HEK293 (cell line): ENCODE measurements at regions not wholly inside any gene's neighbourhood (a gene's known extent, or its start where the extent isn't known, plus 50 kb on each side); places are given as distances from the start of the nearest gene placed in this dataset.
"Not testable (repeated sequence)": the region's sequence is repeated elsewhere in the genome, so short reads cannot be mapped to it uniquely, and the experiment has no call there.

Source experiments
- CTCF ChIA-PET: fragments of 350-600 bp; formaldehyde crosslinking; extraction: SDS; loops from one replicate; lab custom pipeline; 2021; ENCODE audit warnings: antibody characterized with exemption; lab: Yijun Ruan, JAX
- POLR2A ChIA-PET: fragments of 300-600 bp; formaldehyde crosslinking; extraction: SDS; loops from one replicate; lab custom pipeline; 2020; ENCODE audit warnings: antibody characterized with exemption, inconsistent platforms; lab: Yijun Ruan, JAX
- H3K27ac ChIP-seq: fragments of 200-500 bp; sonication (Bioruptor generic); 2 replicates; pipeline ENCODE4 v1.5.1; 2014; ENCODE audit warnings: low read depth, low read length, control low read depth, inconsistent platforms; ENCODE audit errors: extremely low read depth
- H3K36me3 ChIP-seq, 2 experiments: fragments of 200-500 bp in 1 of 2; sonication (Bioruptor generic) in 1 of 2; 1 replicate in 1 of 2; 2 replicates in 1 of 2; pipeline ENCODE4 v1.5.1; 2014 to 2017; ENCODE audit warnings: inconsistent platforms in 2 of 2, low read length in 2 of 2; ENCODE audit not compliant: control insufficient read depth in 2 of 2, insufficient read depth in 1 of 2
- H3K4me1 ChIP-seq: fragments of 200-500 bp; sonication (Bioruptor generic); 2 replicates; pipeline ENCODE4 v1.5.1; 2014; ENCODE audit warnings: mild to moderate bottlenecking, low read length, inconsistent platforms; ENCODE audit not compliant: control insufficient read depth, insufficient read depth
- H3K4me3 ChIP-seq: 2 replicates; pipeline ENCODE4 v1.5.1; 2011; ENCODE audit warnings: low read depth, mild to moderate bottlenecking, control low read depth, low read length, moderate library complexity
- H3K9me3 ChIP-seq: fragments of 200-500 bp; sonication (Bioruptor generic); 2 replicates; pipeline ENCODE4 v1.5.1; 2014; ENCODE audit warnings: low read depth, low read length, inconsistent platforms; ENCODE audit not compliant: control insufficient read depth, insufficient read depth
- GLI4 ChIP-seq: fragments of 450-650 bp; formaldehyde crosslinking; IDR thresholded peaks from 2 replicates; pipeline ENCODE4 v1.5.1; 2016; ENCODE audit warnings: missing biosample characterization, missing genetic modification characterization
- KLF10 ChIP-seq: fragments of 450-650 bp; IDR thresholded peaks from 2 replicates; pipeline ENCODE4 v1.5.1; 2018; ENCODE audit warnings: missing biosample characterization, mild to moderate bottlenecking, missing genetic modification characterization
- OSR2 ChIP-seq: fragments of 450-650 bp; formaldehyde crosslinking; IDR thresholded peaks from 2 replicates; pipeline ENCODE4 v1.5.1; 2016; ENCODE audit warnings: missing biosample characterization, missing genetic modification characterization
- OVOL3 ChIP-seq: fragments of 450-650 bp; formaldehyde crosslinking; IDR thresholded peaks from 2 replicates; pipeline ENCODE4 v1.5.1; 2016; ENCODE audit warnings: missing biosample characterization, missing genetic modification characterization
- ZBTB49 ChIP-seq: fragments of 450-650 bp; formaldehyde crosslinking; IDR thresholded peaks from 2 replicates; pipeline ENCODE4 v1.5.1; 2016; ENCODE audit warnings: missing biosample characterization, missing genetic modification characterization, low read depth
- ZNF184 ChIP-seq: fragments of 450-650 bp; IDR thresholded peaks from 2 replicates; pipeline ENCODE4 v1.5.1; 2018; ENCODE audit warnings: missing biosample characterization, mild to moderate bottlenecking, missing genetic modification characterization
- ZNF19 ChIP-seq: fragments of 450-650 bp; formaldehyde crosslinking; IDR thresholded peaks from 2 replicates; pipeline ENCODE4; 2016; ENCODE audit warnings: missing biosample characterization, missing genetic modification characterization, low read depth
- ZNF214 ChIP-seq: fragments of 450-650 bp; formaldehyde crosslinking; IDR thresholded peaks from 2 replicates; pipeline ENCODE4 v1.5.1; 2017; ENCODE audit warnings: missing biosample characterization, mild to moderate bottlenecking, missing genetic modification characterization, borderline replicate concordance
- ZNF292 ChIP-seq: fragments of 450-650 bp; formaldehyde crosslinking; IDR thresholded peaks from 2 replicates; pipeline ENCODE4 v1.5.1; 2016; ENCODE audit warnings: low read depth, missing biosample characterization, missing genetic modification characterization, borderline replicate concordance
- ZNF341 ChIP-seq: fragments of 450-650 bp; formaldehyde crosslinking; IDR thresholded peaks from 2 replicates; pipeline ENCODE4; 2016; ENCODE audit warnings: low read depth, missing biosample characterization, missing genetic modification characterization
- ZNF510 ChIP-seq: fragments of 450-650 bp; formaldehyde crosslinking; IDR thresholded peaks from 2 replicates; pipeline ENCODE4 v1.5.1; 2018; ENCODE audit warnings: mild to moderate bottlenecking, missing genetic modification characterization, missing biosample characterization; ENCODE audit not compliant: insufficient replicate concordance
- ZNF521 ChIP-seq: fragments of 450-650 bp; formaldehyde crosslinking; IDR thresholded peaks from 2 replicates; pipeline ENCODE4 v1.5.1; 2017; ENCODE audit warnings: missing biosample characterization, mild to moderate bottlenecking, missing genetic modification characterization
- ZNF548 ChIP-seq: fragments of 450-650 bp; formaldehyde crosslinking; IDR thresholded peaks from 2 replicates; pipeline ENCODE4 v1.5.1; 2016; ENCODE audit warnings: missing biosample characterization, missing genetic modification characterization
- ZNF555 ChIP-seq: fragments of 450-650 bp; formaldehyde crosslinking; conservative IDR thresholded peaks from 2 replicates; pipeline ENCODE4 v1.5.1; 2017; ENCODE audit warnings: missing biosample characterization, mild to moderate bottlenecking, missing genetic modification characterization, inconsistent platforms
- ZNF560 ChIP-seq: fragments of 450-650 bp; formaldehyde crosslinking; IDR thresholded peaks from 2 replicates; pipeline ENCODE4 v1.5.1; 2017; ENCODE audit warnings: missing biosample characterization, missing genetic modification characterization, borderline replicate concordance
- ZNF571 ChIP-seq: fragments of 450-650 bp; formaldehyde crosslinking; IDR thresholded peaks from 2 replicates; pipeline ENCODE4 v1.5.0; 2017; ENCODE audit warnings: missing biosample characterization, missing genetic modification characterization
- ZNF596 ChIP-seq: fragments of 450-650 bp; IDR thresholded peaks from 2 replicates; pipeline ENCODE4 v1.5.0; 2018; ENCODE audit warnings: missing biosample characterization, mild to moderate bottlenecking, missing genetic modification characterization, moderate library complexity
- ZNF677 ChIP-seq: fragments of 450-650 bp; IDR thresholded peaks from 2 replicates; pipeline ENCODE4 v1.5.0; 2018; ENCODE audit warnings: missing biosample characterization, mild to moderate bottlenecking, missing genetic modification characterization, moderate library complexity
- ZNF837 ChIP-seq: fragments of 450-650 bp; formaldehyde crosslinking; IDR thresholded peaks from 2 replicates; pipeline ENCODE4 v1.5.1; 2016; ENCODE audit warnings: missing biosample characterization, missing genetic modification characterization
- TF ChIP-seq, protein P1 (sequence below): fragments of 450-650 bp; formaldehyde crosslinking; IDR thresholded peaks from 2 replicates; pipeline ENCODE4 v1.5.1; 2016; ENCODE audit warnings: missing biosample characterization, missing genetic modification characterization
- TF ChIP-seq, protein P2 (sequence below): fragments of 450-650 bp; formaldehyde crosslinking; IDR thresholded peaks from 2 replicates; pipeline ENCODE4 v1.5.1; 2016; ENCODE audit warnings: missing biosample characterization, missing genetic modification characterization
- TF ChIP-seq, protein P3 (sequence below): fragments of 450-650 bp; formaldehyde crosslinking; IDR thresholded peaks from 2 replicates; pipeline ENCODE4 v1.5.1; 2016; ENCODE audit warnings: missing biosample characterization, missing genetic modification characterization
- TF ChIP-seq, protein P4 (sequence below): sonication (generic); formaldehyde crosslinking; IDR thresholded peaks from 2 replicates; pipeline ENCODE4 v1.8.1; 2022; ENCODE audit warnings: mild to moderate bottlenecking, moderate library complexity, missing genetic modification reagents

- ChIA-PET POLR2A (no interaction called here), CTCF (interaction anchor here (0.6 kb wide), 1 partner anchor 16 kb away, joined by 3 read pairs; no protein-coding TSS in a partner anchor)
- Histone ChIP-seq H3K4me3 (no peak overlapping the region), H3K36me3 (no peaks in the 10 kb centered on the region), H3K27ac (no peak overlapping the region), H3K4me1 (no peaks in the 10 kb centered on the region), H3K9me3 (no peaks in the 10 kb centered on the region)
- TF ChIP-seq ZNF560 (tag by site-specific recombination), result no peak
- TF ChIP-seq, protein P1, sequence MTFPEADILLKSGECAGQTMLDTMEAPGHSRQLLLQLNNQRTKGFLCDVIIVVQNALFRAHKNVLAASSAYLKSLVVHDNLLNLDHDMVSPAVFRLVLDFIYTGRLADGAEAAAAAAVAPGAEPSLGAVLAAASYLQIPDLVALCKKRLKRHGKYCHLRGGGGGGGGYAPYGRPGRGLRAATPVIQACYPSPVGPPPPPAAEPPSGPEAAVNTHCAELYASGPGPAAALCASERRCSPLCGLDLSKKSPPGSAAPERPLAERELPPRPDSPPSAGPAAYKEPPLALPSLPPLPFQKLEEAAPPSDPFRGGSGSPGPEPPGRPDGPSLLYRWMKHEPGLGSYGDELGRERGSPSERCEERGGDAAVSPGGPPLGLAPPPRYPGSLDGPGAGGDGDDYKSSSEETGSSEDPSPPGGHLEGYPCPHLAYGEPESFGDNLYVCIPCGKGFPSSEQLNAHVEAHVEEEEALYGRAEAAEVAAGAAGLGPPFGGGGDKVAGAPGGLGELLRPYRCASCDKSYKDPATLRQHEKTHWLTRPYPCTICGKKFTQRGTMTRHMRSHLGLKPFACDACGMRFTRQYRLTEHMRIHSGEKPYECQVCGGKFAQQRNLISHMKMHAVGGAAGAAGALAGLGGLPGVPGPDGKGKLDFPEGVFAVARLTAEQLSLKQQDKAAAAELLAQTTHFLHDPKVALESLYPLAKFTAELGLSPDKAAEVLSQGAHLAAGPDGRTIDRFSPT, result no peak
- TF ChIP-seq, protein P2, sequence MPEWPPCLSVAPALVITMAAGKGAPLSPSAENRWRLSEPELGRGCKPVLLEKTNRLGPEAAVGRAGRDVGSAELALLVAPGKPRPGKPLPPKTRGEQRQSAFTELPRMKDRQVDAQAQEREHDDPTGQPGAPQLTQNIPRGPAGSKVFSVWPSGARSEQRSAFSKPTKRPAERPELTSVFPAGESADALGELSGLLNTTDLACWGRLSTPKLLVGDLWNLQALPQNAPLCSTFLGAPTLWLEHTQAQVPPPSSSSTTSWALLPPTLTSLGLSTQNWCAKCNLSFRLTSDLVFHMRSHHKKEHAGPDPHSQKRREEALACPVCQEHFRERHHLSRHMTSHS (tag by site-specific recombination), result no peak
- no peak for TF ChIP-seq ZNF677 (tag by site-specific recombination)
- no peak for TF ChIP-seq ZNF341
- no peak for TF ChIP-seq ZBTB49 (tag by site-specific recombination)
- no peak for TF ChIP-seq ZNF555
- no peak for TF ChIP-seq ZNF571 (tag by site-specific recombination)
- TF ChIP-seq, all 188 proteins: peak for 0
These were observed 106.4 kb upstream of the CCNG1 start for GRCh38 chr5:163330723-163331668.

GRCh38 chr5:163336074-163336473, 101.3 kb upstream of the CCNG1 start:
- H3K27ac ChIP-seq, H3K4me3 ChIP-seq, H3K9me3 ChIP-seq, H3K36me3 ChIP-seq, POLR2A ChIA-PET, H3K4me1 ChIP-seq: not testable (repeated sequence)
- CTCF ChIA-PET, result interaction anchor here (1.3 kb wide), 1 partner anchor 11 kb away, joined by 6 read pairs; no protein-coding TSS in a partner anchor

DNA sequence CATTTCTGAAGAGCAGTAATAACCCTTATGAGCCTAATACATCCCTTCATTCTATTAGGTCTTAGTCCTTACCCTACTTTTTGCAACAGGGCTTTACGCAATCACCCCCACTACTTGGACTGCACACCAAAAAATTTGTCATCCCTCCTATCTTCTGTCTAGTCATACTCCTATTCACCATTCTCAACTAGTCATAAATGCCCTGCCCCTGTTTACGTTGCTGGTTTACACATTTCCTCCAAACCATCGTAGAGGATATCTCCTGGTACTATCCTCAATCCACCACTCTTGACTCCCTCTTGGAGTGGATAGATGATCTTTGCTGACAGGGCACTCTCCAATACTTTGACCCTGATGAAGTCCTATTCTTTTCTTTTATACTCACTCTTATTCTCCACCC, 98.2 kb upstream of the CCNG1 start:
- POLR2A ChIA-PET, result no interaction called here
- no peak overlapping the region for H3K27ac ChIP-seq
- H3K4me1 ChIP-seq, result no peaks in the 10 kb centered on the region
- H3K36me3 ChIP-seq, result no peaks in the 10 kb centered on the region
- CTCF ChIA-PET, result no interaction called here
- no peak overlapping the region for H3K4me3 ChIP-seq
- H3K9me3 ChIP-seq, result no peaks in the 10 kb centered on the region
- TF ChIP-seq KLF10 (tag by site-specific recombination), result no peak
- no peak for TF ChIP-seq ZNF292
- no peak for TF ChIP-seq OSR2 (tag by site-specific recombination)
- no peak for TF ChIP-seq ZNF837 (tag by site-specific recombination)
- TF ChIP-seq ZNF596 (tag by site-specific recombination), result no peak
- TF ChIP-seq, protein P3, sequence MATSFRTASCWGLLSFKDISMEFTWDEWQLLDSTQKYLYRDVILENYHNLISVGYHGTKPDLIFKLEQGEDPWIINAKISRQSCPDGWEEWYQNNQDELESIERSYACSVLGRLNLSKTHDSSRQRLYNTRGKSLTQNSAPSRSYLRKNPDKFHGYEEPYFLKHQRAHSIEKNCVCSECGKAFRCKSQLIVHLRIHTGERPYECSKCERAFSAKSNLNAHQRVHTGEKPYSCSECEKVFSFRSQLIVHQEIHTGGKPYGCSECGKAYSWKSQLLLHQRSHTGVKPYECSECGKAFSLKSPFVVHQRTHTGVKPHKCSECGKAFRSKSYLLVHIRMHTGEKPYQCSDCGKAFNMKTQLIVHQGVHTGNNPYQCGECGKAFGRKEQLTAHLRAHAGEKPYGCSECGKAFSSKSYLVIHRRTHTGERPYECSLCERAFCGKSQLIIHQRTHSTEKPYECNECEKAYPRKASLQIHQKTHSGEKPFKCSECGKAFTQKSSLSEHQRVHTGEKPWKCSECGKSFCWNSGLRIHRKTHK (tag by site-specific recombination), result no peak
- TF ChIP-seq OVOL3 (tag by site-specific recombination), result no peak
- TF ChIP-seq ZNF19 (tag by site-specific recombination), result no peak
- no peak for TF ChIP-seq ZNF510 (tag by site-specific recombination)
- TF ChIP-seq ZNF548 (tag by site-specific recombination), result no peak
- TF ChIP-seq ZNF214, result no peak
- no peak for TF ChIP-seq ZNF184
- TF ChIP-seq, protein P4, sequence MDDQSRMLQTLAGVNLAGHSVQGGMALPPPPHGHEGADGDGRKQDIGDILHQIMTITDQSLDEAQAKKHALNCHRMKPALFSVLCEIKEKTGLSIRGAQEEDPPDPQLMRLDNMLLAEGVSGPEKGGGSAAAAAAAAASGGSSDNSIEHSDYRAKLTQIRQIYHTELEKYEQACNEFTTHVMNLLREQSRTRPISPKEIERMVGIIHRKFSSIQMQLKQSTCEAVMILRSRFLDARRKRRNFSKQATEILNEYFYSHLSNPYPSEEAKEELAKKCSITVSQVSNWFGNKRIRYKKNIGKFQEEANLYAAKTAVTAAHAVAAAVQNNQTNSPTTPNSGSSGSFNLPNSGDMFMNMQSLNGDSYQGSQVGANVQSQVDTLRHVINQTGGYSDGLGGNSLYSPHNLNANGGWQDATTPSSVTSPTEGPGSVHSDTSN (CRISPR knock-in tag), result no peak
- no peak for TF ChIP-seq GLI4 (tag by site-specific recombination)
- no peak for TF ChIP-seq ZNF521 (tag by site-specific recombination)
